ENCODE measurements at regions not wholly inside any gene's neighbourhood (a gene's known extent, or its start where the extent isn't known, plus 50 kb on each side); places are given as distances from the start of the nearest gene placed in this dataset.

DNA sequence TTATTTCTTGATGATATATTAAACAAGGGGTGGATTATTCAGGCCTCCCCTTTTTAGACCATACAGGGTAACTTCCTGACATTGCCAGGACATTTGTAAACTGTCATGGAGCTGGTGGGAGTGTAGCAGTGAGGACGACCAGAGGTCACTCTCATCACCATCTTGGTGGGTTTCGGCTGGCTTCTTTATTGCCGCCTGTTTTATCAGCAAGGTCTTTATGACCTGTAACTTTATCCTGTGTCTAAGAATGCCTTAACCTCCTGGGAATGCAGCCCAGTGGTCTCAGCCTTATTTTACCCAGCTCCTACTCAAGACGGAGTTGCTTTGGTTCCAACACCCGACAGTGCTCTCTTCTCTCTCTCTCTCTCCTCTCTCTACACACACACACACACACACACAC, 221.9 kb downstream of the C16orf95 start:
- H3K27me3 Mint-ChIP-seq (ENCODE audit: low read depth in 2 of 2) = peaks cover 3 to 8% of the 10 kb centered on the region in 2 donors

DNA sequence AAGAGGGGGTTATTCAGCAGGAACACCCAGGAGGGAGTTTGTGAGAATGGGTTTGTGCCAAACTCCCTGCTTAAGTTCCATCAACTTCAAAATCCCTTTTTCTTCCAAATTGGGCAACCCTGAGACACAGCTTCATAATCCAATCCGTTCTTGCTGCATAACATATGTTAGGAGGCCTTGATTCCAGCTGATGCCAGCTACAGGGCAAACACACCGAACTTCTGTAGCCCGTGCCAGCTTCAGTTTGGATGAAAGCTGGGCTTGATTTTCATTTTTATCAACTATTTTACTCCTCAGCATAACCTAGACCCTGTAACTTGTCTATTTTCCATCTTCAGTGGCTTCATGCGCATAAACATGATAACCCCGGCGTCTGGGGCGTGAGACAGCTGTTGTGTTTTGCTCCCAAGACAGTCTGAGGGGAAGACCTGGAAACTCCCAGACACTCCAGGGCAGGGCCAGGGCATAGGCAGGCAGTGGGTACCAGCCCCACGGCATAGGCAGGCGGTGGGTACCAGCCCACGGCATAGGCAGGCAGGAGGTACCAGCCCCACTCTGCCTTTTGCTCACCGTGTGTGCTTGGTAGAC, 220.4 kb downstream of the C16orf95 start:
- Histone ChIP-seq H3K27ac (ENCODE audit: low read length) (no peak overlapping the region), H3K9me3 (ENCODE audit: control insufficient read depth, insufficient read depth, low read length) (no peaks in the 10 kb centered on the region), H3K27me3 (ENCODE audit: control insufficient read depth, insufficient read depth, low read length) (no peaks in the 10 kb centered on the region), H3K36me3 (ENCODE audit: control insufficient read depth, insufficient read depth, low read length) (no peaks in the 10 kb centered on the region), H3K4me3 (ENCODE audit: low read length) (no peak overlapping the region), H3K4me1 (ENCODE audit: control insufficient read depth, insufficient read depth, low read length) (no peaks in the 10 kb centered on the region)
- Mint-ChIP-seq H3K27me3 (ENCODE audit: low read depth in 2 of 2) (peaks cover 3 to 8% of the 10 kb centered on the region in 2 donors), H3K4me3 (no peak overlapping the region), H3K4me1 (no peaks in the 10 kb centered on the region), H3K36me3 (no peaks in the 10 kb centered on the region), H3K9me3 (no peaks in the 10 kb centered on the region), H3K27ac (no peak overlapping the region)
- 83% methylated on average over 10 of the region's 11 CpGs for WGBS (ENCODE audit: insufficient coverage)
- TF ChIP-seq, protein P1, sequence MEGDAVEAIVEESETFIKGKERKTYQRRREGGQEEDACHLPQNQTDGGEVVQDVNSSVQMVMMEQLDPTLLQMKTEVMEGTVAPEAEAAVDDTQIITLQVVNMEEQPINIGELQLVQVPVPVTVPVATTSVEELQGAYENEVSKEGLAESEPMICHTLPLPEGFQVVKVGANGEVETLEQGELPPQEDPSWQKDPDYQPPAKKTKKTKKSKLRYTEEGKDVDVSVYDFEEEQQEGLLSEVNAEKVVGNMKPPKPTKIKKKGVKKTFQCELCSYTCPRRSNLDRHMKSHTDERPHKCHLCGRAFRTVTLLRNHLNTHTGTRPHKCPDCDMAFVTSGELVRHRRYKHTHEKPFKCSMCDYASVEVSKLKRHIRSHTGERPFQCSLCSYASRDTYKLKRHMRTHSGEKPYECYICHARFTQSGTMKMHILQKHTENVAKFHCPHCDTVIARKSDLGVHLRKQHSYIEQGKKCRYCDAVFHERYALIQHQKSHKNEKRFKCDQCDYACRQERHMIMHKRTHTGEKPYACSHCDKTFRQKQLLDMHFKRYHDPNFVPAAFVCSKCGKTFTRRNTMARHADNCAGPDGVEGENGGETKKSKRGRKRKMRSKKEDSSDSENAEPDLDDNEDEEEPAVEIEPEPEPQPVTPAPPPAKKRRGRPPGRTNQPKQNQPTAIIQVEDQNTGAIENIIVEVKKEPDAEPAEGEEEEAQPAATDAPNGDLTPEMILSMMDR (IDR thresholded peaks at IDR 0.05) = no peak
- no peak for ATAC-seq
- intact Hi-C loops (cut with micrococcal nuclease) = no loop called here
- no peak for DNase-seq

More for the DNA sequence above, 221.9 kb downstream of the C16orf95 start:
- 88% methylated on average over 4 of the region's 5 CpGs for WGBS (ENCODE audit: insufficient coverage)
- no peaks in the 10 kb centered on the region for H3K4me1 Mint-ChIP-seq
- Histone ChIP-seq H3K4me3 (ENCODE audit: low read length) (no peak overlapping the region), H3K27ac (ENCODE audit: low read length) (no peak overlapping the region), H3K36me3 (ENCODE audit: control insufficient read depth, insufficient read depth, low read length) (no peaks in the 10 kb centered on the region), H3K4me1 (ENCODE audit: control insufficient read depth, insufficient read depth, low read length) (no peaks in the 10 kb centered on the region), H3K27me3 (ENCODE audit: control insufficient read depth, insufficient read depth, low read length) (no peaks in the 10 kb centered on the region), H3K9me3 (ENCODE audit: control insufficient read depth, insufficient read depth, low read length) (no peaks in the 10 kb centered on the region)
- H3K27ac Mint-ChIP-seq = no peak overlapping the region
- no peaks in the 10 kb centered on the region for H3K36me3 Mint-ChIP-seq
- intact Hi-C loops (cut with micrococcal nuclease) = no loop called here
- no peaks in the 10 kb centered on the region for H3K9me3 Mint-ChIP-seq
- H3K4me3 Mint-ChIP-seq = no peak overlapping the region
- TF ChIP-seq, protein P1 (IDR thresholded peaks at IDR 0.05) = no peak
- DNase-seq = no peak
- ATAC-seq = no peak

DNA sequence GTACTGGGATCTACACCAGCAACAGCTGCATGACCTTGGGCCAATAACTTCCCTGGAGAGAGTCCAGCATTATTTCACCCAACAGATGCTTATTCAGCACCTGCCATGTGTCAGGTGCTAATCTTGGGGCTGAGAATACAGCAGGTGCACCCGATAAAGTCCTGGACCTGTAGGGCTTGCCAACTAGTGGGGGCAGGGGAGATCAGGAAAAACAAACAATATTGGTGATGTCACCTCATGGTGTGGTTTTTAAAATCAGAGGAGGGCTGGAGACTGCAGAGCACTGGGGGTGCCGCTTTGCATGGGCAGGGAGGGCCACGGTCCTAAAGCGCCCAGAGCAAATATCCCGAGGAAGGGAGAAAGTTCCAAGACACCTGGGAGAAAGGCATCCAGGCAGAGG, 218.8 kb downstream of the C16orf95 start:
- 96% methylated on average over 5 of the region's 5 CpGs for WGBS (ENCODE audit: insufficient coverage)
- TF ChIP-seq, protein P1 (IDR thresholded peaks at IDR 0.05) = no peak
- DNase-seq = no peak
- no peaks in the 10 kb centered on the region for H3K36me3 ChIP-seq (ENCODE audit: control insufficient read depth, insufficient read depth, low read length)
- intact Hi-C loops (cut with micrococcal nuclease) = no loop called here
- no peak overlapping the region for H3K27ac Mint-ChIP-seq
- no peaks in the 10 kb centered on the region for H3K36me3 Mint-ChIP-seq
- H3K9me3 Mint-ChIP-seq = no peaks in the 10 kb centered on the region
- H3K4me1 ChIP-seq (ENCODE audit: control insufficient read depth, insufficient read depth, low read length) = no peaks in the 10 kb centered on the region
- no peak for ATAC-seq
- H3K4me3 Mint-ChIP-seq = no peak overlapping the region
- H3K4me3 ChIP-seq (ENCODE audit: low read length) = no peak overlapping the region
- H3K27ac ChIP-seq (ENCODE audit: low read length) = no peak overlapping the region
- no peaks in the 10 kb centered on the region for H3K4me1 Mint-ChIP-seq
- no peaks in the 10 kb centered on the region for H3K27me3 ChIP-seq (ENCODE audit: control insufficient read depth, insufficient read depth, low read length)
- peaks cover 3 to 8% of the 10 kb centered on the region in 2 donors for H3K27me3 Mint-ChIP-seq (ENCODE audit: low read depth in 2 of 2)
- no peaks in the 10 kb centered on the region for H3K9me3 ChIP-seq (ENCODE audit: control insufficient read depth, insufficient read depth, low read length)

All from natural killer cell (primary cell).